ENCODE measurements at regions not wholly inside any gene's neighbourhood (a gene's known extent, or its start where the extent isn't known, plus 50 kb on each side); places are given as distances from the start of the nearest gene placed in this dataset.

DNA sequence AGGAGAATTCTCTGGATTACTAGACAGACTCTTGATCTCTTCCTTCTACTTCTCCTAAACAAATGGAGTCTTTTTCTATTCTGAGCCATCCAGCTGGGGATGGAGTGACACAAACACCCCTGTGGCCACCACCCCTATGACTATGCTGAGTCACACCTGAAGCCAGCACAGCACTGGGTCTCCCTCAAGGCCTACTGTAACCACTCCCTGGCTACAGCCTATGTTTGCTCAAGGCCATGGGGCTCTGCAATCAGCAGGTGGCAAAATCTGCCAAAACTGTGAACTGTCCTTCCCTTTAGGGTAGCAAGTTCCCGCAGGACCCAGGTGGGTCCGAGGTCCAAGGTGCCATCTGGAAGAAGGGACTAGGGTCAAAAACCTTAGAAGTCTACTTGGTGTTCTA is 132.3 kb downstream of the TINAG start:
- Histone ChIP-seq H3K36me3 (ENCODE audit: low read depth) (no peaks in the 10 kb centered on the region), H3K9me3 (ENCODE audit: severe bottlenecking) (no peaks in the 10 kb centered on the region), H3K4me1 (ENCODE audit: insufficient read depth, poor library complexity, severe bottlenecking) (no peaks in the 10 kb centered on the region), H3K4me3 (ENCODE audit: severe bottlenecking) (no peak overlapping the region), H3K27ac (ENCODE audit: poor library complexity, severe bottlenecking) (no peak overlapping the region), H3K27me3 (ENCODE audit: insufficient read depth, poor library complexity, severe bottlenecking) (no peaks in the 10 kb centered on the region)
- ATAC-seq (ENCODE audit: low read depth) (no peak), DNase-seq (ENCODE audit: low spot score) (no peak)
- TF ChIP-seq, protein P1, sequence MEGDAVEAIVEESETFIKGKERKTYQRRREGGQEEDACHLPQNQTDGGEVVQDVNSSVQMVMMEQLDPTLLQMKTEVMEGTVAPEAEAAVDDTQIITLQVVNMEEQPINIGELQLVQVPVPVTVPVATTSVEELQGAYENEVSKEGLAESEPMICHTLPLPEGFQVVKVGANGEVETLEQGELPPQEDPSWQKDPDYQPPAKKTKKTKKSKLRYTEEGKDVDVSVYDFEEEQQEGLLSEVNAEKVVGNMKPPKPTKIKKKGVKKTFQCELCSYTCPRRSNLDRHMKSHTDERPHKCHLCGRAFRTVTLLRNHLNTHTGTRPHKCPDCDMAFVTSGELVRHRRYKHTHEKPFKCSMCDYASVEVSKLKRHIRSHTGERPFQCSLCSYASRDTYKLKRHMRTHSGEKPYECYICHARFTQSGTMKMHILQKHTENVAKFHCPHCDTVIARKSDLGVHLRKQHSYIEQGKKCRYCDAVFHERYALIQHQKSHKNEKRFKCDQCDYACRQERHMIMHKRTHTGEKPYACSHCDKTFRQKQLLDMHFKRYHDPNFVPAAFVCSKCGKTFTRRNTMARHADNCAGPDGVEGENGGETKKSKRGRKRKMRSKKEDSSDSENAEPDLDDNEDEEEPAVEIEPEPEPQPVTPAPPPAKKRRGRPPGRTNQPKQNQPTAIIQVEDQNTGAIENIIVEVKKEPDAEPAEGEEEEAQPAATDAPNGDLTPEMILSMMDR (IDR thresholded peaks at IDR 0.05; ENCODE audit: poor library complexity, severe bottlenecking): no peak

DNA sequence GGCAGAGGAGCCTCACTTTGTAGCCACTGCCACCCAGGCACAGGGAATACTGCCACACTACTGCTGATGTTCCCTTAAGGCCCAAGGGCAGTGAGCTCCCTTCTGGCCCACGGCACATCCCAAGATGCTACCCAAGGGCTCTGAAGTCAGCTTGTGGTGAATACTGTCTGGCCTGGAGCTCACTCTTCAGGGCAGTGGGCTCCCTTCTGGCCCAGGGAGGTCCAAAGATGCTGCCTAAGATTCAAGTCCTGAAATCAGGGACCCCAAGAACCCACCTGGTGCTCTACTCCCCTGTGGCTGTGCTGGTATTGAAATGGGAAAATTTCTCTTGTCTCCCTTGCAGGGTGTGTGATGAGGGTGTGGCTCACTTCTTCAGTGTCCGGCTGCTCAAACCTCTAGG is 132.8 kb downstream of the TINAG start:
- no peaks in the 10 kb centered on the region for H3K27me3 ChIP-seq (ENCODE audit: insufficient read depth, poor library complexity, severe bottlenecking)
- ATAC-seq (ENCODE audit: low read depth) (no peak), DNase-seq (ENCODE audit: low spot score) (no peak)
- TF ChIP-seq, protein P1 (IDR thresholded peaks at IDR 0.05; ENCODE audit: poor library complexity, severe bottlenecking): no peak
- H3K9me3 ChIP-seq (ENCODE audit: severe bottlenecking): no peaks in the 10 kb centered on the region
- H3K4me1 ChIP-seq (ENCODE audit: insufficient read depth, poor library complexity, severe bottlenecking): no peaks in the 10 kb centered on the region
- no peak overlapping the region for H3K27ac ChIP-seq (ENCODE audit: poor library complexity, severe bottlenecking)
- H3K4me3 ChIP-seq (ENCODE audit: severe bottlenecking): no peak overlapping the region
- no peaks in the 10 kb centered on the region for H3K36me3 ChIP-seq (ENCODE audit: low read depth)

DNA sequence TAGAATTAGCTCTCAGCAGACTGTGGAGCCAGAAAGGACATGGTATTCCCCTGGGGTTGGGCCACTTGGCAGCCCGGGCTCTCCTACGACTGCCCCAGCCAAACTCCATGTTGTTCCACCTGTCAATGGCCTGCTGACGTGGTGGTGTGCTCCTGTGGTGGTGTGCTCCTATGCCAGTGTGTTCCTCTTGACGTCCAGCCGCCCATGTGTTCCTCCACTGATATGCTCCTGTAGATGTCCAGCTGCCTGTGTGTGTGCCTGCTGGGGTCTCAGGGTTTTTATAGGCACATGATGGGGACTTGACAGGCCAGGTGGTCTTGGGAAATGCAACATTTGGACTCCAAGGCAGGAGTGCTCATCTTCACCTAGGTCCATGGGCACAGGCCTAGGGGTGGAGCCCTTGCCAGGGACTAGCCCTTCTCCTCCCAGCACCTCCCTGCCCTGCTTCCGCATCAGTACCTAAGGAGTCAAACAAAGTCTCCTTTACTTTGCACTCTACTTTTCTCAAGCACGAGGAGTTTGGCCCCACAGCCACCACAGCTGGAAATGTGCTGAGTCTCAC is 133.5 kb downstream of the TINAG start:
- DNase-seq (ENCODE audit: low spot score) (no peak), ATAC-seq (ENCODE audit: low read depth) (no peak)
- H3K9me3 ChIP-seq (ENCODE audit: severe bottlenecking): no peaks in the 10 kb centered on the region
- no peaks in the 10 kb centered on the region for H3K27me3 ChIP-seq (ENCODE audit: insufficient read depth, poor library complexity, severe bottlenecking)
- no peak overlapping the region for H3K4me3 ChIP-seq (ENCODE audit: severe bottlenecking)
- no peak overlapping the region for H3K27ac ChIP-seq (ENCODE audit: poor library complexity, severe bottlenecking)
- H3K36me3 ChIP-seq (ENCODE audit: low read depth): no peaks in the 10 kb centered on the region
- TF ChIP-seq, protein P1 (IDR thresholded peaks at IDR 0.05; ENCODE audit: poor library complexity, severe bottlenecking): no peak
- H3K4me1 ChIP-seq (ENCODE audit: insufficient read depth, poor library complexity, severe bottlenecking): no peaks in the 10 kb centered on the region

DNA sequence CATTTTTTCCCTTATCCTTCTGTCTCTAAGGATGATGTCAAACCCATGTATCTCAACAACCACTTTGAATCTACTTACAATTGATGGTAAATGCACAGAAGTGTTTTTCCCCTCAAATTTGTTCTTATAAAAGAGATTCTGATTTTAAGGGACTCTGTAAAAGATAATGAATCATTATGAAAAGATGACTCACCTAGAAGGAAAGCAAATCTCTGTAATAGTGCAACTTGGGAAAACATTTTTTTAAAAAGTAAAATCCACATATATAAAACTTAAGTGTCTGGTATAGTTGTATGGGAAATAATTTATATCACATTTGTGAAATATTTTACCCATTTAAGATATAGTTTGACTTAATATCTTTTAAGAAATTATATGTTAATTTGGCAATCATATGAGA is 137.0 kb downstream of the TINAG start:
- no peaks in the 10 kb centered on the region for H3K27me3 ChIP-seq (ENCODE audit: insufficient read depth, poor library complexity, severe bottlenecking)
- H3K27ac ChIP-seq (ENCODE audit: poor library complexity, severe bottlenecking): no peak overlapping the region
- no peaks in the 10 kb centered on the region for H3K36me3 ChIP-seq (ENCODE audit: low read depth)
- TF ChIP-seq, protein P1 (IDR thresholded peaks at IDR 0.05; ENCODE audit: poor library complexity, severe bottlenecking): no peak
- DNase-seq (ENCODE audit: low spot score): no peak
- no peak for ATAC-seq (ENCODE audit: low read depth)
- H3K9me3 ChIP-seq (ENCODE audit: severe bottlenecking): no peaks in the 10 kb centered on the region
- H3K4me1 ChIP-seq (ENCODE audit: insufficient read depth, poor library complexity, severe bottlenecking): no peaks in the 10 kb centered on the region
- H3K4me3 ChIP-seq (ENCODE audit: severe bottlenecking): no peak overlapping the region

DNA sequence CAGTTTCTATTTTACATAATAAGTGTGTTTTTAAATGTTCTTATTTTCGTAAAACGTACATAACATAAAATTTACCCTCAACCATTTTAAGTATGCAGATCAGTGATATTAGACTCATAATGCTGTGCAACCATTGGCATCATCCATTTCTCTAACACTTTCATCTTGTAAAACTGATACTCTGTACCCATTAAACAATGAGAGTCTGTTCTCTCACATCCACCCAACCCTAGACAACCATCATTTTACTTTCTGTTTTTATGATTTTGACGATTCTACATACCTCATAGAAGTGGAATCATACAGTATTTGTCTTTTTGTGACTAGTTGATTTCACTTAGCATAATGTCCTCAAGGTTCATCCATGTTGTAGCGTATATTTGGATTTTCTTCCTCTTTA is 140.4 kb downstream of the TINAG start:
- H3K9me3 ChIP-seq (ENCODE audit: severe bottlenecking): no peaks in the 10 kb centered on the region
- H3K27me3 ChIP-seq (ENCODE audit: insufficient read depth, poor library complexity, severe bottlenecking): no peaks in the 10 kb centered on the region
- TF ChIP-seq, protein P1 (IDR thresholded peaks at IDR 0.05; ENCODE audit: poor library complexity, severe bottlenecking): no peak
- ATAC-seq (ENCODE audit: low read depth) (no peak), DNase-seq (ENCODE audit: low spot score) (no peak)
- H3K36me3 ChIP-seq (ENCODE audit: low read depth): no peaks in the 10 kb centered on the region
- no peaks in the 10 kb centered on the region for H3K4me1 ChIP-seq (ENCODE audit: insufficient read depth, poor library complexity, severe bottlenecking)
- no peak overlapping the region for H3K4me3 ChIP-seq (ENCODE audit: severe bottlenecking)
- H3K27ac ChIP-seq (ENCODE audit: poor library complexity, severe bottlenecking): no peak overlapping the region
